Umbilical cord (tissue), 1 donor: ENCODE measurements at regions not wholly inside any gene's neighbourhood (a gene's known extent, or its start where the extent isn't known, plus 50 kb on each side); places are given as distances from the start of the nearest gene placed in this dataset.
A peak's percentile ranks its signal among the peaks of the same experiment; 100 is the strongest.

ENCODE experiments used
- DNase-seq: peaks from one replicate; pipeline ENCODE4 v3.0.0-alpha.2; 2015; ENCODE audit warnings: low spot score

- DNase-seq: no peak
These were observed 108.5 kb upstream of the NHSL1 start for GRCh38 chr6:138607478-138608433.

DNA sequence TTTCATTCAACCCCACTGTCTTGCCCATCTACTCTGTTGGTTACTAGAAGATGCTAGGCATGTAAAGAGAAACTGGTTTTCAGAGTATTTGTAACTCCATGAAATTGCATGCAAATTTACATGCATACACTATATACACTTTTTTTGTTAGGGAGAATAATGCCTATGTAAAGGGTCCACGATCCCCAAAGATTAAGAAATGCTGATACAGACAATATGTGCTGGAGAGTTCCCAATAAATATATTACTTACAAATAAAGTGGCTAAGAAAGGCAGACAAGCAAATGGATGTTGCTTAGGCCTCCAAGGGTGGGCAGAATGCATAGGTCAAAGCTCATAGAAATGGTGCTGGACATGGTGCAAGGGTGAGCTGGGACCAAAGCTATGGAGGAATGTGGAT lies 109.6 kb upstream of the NHSL1 start:
- no peak for DNase-seq

GRCh38 chr6:138609801-138610430 lies 110.6 kb upstream of the NHSL1 start:
- no peak for DNase-seq

DNA sequence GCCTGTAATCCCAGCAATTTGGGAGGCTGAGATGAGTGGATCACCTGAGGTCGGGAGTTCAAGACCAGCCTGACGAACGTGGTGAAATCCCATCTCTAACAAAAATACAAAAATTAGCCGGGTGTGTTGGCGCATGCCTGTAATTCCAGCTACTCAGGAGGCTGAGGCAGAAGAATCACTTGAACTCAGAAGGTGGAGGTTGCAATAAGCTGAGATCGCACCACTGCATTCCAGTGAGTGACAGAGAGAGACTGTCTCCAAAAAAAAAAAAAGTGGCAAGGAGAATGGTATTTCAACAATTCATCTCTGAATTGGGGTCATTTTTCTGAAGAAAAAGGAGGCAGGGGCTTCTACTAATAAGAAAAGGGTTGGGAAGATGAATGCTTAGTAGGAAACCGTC lies 111.5 kb upstream of the NHSL1 start:
- no peak for DNase-seq

DNA sequence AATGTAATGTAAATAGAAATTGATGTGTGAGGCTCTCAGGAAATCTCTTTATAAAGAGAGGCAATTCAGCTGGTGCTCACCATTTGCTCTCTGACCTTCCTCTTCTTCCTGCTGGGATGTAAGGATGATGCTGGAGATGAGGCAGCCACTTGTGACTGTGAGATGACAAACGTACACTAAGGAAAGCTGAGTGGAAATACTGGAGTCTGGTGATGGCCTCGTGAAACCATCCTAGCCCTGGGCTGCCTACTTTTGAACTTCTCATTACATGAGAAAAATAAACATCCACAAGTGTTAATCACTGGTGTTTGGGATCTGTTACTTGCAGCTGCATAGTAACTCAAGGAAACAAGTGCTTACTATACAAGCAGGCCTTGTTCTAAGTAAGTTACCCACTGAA lies 114.9 kb upstream of the NHSL1 start:
- no peak for DNase-seq

DNA sequence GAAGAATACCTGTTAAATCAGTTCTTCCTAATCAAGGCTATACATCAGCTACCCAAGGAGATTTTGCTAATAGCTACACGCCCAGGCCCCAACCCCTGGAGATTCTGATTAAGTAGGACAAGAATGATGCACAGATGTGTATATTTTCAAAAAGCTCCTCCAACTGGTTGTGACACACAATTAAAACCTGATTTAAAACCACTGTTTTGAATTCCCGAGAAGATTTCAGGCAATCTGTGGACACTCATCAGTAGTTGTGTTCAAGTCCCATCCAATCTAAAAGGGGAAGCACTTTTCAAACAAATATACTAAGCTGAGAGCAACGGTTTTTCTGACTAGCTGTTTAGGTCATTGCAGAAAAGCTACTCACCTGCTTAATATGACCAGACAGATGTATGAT lies 118.9 kb upstream of the NHSL1 start:
- no peak for DNase-seq

- DNase-seq: no peak
These were observed 121.3 kb upstream of the NHSL1 start for GRCh38 chr6:138620630-138621029.

DNA sequence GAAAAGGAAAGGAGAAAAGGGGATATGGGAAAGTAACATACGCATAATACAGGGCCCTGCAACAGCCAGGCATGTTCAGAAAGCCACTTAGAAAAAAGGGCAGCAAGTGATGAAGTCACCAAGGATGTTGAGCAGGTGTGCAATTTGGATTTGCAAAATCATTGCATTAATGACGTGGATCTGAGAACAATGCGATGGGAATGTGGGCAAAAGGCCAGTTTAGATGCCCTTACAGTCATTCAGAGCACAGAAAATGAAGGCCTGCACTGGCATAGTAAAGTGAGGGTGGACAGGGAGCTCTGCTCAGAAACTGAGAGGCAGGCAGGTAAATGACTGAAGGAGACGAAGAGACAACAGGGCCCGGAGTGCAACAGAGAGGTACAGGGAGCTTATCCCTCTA lies 123.7 kb upstream of the NHSL1 start:
- no peak for DNase-seq

GRCh38 chr6:138631566-138631965 lies 132.3 kb upstream of the NHSL1 start:
- no peak for DNase-seq

DNA sequence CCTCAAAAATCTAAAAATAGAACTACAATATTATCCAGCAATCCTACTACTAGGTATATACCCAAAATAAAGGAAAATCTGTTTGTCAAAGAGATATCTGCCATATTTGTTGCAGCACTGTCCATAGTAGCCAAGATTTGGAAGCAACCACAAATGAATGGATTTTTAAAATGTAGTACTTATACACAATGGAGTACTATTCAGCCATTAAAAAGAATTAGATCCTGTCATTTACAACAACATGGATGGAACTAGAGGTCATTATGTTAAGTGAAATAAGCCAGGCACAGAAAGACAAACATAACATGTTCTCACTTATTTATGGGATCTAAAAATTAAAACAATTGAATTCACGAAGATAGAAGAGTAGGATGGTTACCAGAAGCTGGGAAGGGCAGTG lies 135.7 kb upstream of the CCDC28A start:
- no peak for DNase-seq

DNA sequence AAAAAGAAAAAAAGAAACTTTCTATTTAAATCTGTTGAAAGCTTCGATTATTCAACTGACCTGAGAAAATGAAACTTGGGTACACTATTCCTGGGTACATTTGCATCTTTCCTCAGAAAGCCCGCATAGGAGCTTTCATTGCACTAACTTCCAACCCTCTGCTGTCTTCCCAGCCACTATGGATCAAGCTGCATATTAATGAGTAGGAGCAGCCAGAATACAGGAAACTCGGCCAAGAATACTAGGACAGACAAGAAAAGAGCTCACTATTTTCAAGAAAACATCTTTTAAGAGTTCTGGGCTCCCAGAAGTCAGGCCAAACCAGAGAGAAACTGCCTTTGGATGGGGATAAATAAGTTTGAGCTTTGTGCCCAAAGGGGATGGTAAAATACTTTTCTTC lies 135.0 kb upstream of the CCDC28A start:
- no peak for DNase-seq

GRCh38 chr6:138640028-138640427 lies 133.5 kb upstream of the CCDC28A start:
- no peak for DNase-seq

GRCh38 chr6:138643210-138643609 lies 130.4 kb upstream of the CCDC28A start:
- no peak for DNase-seq

DNA sequence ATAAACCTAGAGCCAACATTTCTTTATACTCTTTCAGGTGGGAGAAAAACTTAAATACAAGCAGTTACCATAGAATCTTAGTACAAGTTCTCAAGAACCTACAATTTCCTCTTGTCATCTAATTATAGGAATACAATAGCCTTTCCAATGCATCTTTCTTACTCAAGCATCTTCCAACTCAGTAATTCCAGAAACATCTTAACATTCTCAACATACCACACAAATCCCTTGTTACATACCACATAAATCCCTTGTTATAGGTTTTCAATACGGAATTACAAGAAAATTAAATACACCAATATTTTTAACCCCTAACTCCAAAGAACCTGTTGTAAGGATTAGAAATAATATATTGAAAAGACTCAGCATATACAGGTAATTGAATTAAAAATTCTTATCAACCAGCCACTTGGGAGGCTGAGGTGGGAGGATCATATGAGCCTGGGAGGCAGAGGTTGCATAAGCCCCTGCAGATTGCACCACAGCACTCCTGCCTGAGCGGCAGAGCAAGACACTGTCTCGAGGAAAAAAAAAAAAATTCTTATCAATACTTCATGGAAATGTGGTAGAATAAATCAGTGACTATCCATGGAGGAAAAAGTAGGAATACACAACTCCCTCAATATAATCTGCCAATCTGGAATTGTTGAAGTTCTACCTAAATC lies 127.5 kb upstream of the CCDC28A start:
- DNase-seq: no peak

DNA sequence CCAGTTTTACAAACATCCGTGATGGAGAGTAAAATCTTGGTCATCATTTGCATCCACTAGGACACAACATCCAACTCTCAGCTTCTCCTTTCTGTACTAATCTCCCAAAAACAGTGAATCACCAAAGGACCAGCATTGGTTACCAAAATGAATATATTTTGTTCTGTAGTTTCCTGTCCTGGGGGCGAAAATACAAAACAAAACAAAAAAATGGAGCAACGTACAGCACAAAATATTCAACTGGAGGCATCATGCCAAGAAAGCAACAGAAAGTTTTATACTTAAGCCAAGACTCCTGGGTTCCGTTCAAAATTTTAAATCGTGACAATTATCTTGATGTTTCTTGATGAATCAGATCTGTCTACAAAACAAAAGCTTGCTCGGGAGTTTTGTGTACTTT lies 126.6 kb upstream of the CCDC28A start:
- DNase-seq: peak; percentile 6

DNA sequence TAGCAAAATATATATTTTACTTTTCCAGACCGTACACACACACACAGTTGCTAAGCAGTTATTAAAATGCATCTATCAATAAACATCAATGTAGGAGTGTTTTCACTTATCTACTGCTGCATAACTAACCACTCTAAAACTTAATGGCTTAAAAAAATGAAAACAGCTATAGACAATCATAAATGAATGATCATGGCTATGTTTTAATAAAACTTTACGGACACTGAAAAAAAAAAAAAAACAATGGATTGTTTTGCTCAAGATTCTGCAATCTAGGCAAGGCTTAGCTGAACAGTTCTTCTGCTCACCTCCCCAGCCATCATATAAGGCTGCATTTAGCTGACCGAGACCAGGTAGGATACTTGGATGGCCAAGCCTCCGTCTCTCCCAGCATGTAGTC lies 125.4 kb upstream of the CCDC28A start:
- no peak for DNase-seq

GRCh38 chr6:138651491-138651890 lies 122.1 kb upstream of the CCDC28A start:
- DNase-seq: no peak

GRCh38 chr6:138652824-138653223 lies 120.7 kb upstream of the CCDC28A start:
- no peak for DNase-seq

GRCh38 chr6:138653435-138653834 lies 120.1 kb upstream of the CCDC28A start:
- no peak for DNase-seq

GRCh38 chr6:138654715-138655634 lies 118.6 kb upstream of the CCDC28A start:
- no peak for DNase-seq

DNA sequence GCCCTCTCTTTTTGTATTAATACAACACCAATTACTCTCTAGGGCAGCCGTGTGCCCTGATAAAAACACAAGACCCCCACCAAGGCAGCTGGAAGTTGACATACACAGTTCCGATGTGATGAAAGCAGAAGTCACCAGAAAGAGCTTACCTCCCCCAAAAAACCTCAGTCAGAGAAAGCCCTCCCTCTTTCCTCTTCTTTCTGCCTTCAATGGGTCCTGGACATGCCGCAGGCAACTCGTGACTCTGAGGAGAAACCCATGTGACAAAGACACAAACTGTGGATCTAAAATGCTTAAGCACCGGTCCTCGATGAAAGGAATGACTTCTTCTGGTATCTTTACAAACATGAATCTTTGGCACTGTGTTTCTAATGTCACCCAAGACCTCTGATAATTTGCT lies 117.7 kb upstream of the CCDC28A start:
- DNase-seq: no peak
